ENCODE measurements at regions not wholly inside any gene's neighbourhood (a gene's known extent, or its start where the extent isn't known, plus 50 kb on each side); places are given as distances from the start of the nearest gene placed in this dataset.

DNA sequence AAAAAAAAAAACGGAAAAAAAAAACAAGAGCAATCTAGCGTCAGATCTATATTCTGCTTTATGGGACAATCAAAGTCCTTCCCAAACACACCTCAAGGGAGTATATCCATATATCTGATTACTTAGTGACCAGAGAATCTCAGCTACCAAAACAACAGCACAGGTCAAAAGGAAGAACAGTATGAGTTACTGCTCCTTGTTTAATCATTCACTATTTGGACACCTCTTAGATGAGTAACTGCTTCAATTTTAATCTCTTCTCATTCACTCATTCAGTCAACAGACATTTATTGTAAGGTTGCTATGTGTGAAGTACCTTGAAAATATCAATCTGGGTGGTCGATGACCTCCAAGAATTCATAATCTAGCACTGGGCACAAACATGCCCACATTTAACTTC, 193.2 kb downstream of the IRS2 start:
- no peak overlapping the region for H3K27ac ChIP-seq

DNA sequence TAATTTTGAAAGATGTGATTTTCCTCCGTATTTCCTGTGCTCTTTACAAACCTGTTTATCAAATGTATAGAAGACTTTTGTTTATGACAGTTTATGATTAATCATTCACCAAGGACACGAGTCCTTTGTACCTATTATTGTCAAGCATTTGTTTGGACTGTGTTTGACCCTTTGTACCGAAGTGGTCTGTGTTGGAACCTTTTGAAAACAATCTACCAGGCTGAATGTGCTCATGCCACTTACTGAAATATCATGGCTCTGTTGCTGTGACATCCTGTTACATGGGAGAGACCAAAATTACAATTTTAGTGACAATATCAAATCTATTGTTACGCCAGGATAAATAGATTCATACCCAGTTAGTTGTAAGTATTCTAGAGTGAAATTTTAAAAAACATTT, 193.6 kb downstream of the IRS2 start:
- H3K27me3 ChIP-seq, result no peaks in the 10 kb centered on the region
- no peaks in the 10 kb centered on the region for H3K36me3 ChIP-seq
- H3K9me3 ChIP-seq, result no peaks in the 10 kb centered on the region
- DNase-seq (ENCODE audit: low spot score), result no peak
- H3K4me3 ChIP-seq, result no peak overlapping the region
- no peaks in the 10 kb centered on the region for H3K4me1 ChIP-seq
- TF ChIP-seq, protein P1, sequence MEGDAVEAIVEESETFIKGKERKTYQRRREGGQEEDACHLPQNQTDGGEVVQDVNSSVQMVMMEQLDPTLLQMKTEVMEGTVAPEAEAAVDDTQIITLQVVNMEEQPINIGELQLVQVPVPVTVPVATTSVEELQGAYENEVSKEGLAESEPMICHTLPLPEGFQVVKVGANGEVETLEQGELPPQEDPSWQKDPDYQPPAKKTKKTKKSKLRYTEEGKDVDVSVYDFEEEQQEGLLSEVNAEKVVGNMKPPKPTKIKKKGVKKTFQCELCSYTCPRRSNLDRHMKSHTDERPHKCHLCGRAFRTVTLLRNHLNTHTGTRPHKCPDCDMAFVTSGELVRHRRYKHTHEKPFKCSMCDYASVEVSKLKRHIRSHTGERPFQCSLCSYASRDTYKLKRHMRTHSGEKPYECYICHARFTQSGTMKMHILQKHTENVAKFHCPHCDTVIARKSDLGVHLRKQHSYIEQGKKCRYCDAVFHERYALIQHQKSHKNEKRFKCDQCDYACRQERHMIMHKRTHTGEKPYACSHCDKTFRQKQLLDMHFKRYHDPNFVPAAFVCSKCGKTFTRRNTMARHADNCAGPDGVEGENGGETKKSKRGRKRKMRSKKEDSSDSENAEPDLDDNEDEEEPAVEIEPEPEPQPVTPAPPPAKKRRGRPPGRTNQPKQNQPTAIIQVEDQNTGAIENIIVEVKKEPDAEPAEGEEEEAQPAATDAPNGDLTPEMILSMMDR (IDR thresholded peaks at IDR 0.05), result no peak
- H3K27ac ChIP-seq, result no peak overlapping the region

More for the DNA sequence above, 193.2 kb downstream of the IRS2 start:
- H3K9me3 ChIP-seq, result no peaks in the 10 kb centered on the region
- no peak for DNase-seq (ENCODE audit: low spot score)
- no peak overlapping the region for H3K4me3 ChIP-seq
- H3K36me3 ChIP-seq, result no peaks in the 10 kb centered on the region
- H3K4me1 ChIP-seq, result no peaks in the 10 kb centered on the region
- TF ChIP-seq, protein P1 (IDR thresholded peaks at IDR 0.05), result no peak
- H3K27me3 ChIP-seq, result no peaks in the 10 kb centered on the region

DNA sequence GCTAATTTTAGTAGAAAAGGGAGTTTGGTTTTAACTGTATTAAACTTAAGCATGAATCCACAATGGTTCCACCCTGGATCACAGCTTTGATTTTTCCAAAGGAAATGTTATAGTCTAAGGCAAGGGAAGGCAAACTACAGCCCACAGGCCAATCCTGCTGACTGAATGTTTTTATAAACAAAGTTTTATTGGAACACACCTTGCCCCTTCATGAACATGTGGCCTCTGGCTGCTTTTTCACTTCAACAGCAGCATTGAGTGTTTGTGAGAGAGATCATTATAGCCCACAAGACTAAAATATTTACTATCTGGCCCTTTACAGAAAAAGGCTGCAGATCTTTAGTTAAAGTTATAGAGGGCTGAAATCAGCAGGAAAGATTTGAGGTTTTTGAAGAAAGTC, 198.7 kb downstream of the IRS2 start:
- H3K27ac ChIP-seq, result no peak overlapping the region
- H3K27me3 ChIP-seq, result no peaks in the 10 kb centered on the region
- no peak for DNase-seq (ENCODE audit: low spot score)
- no peaks in the 10 kb centered on the region for H3K4me1 ChIP-seq
- TF ChIP-seq, protein P1 (IDR thresholded peaks at IDR 0.05), result no peak
- H3K36me3 ChIP-seq, result no peaks in the 10 kb centered on the region
- no peaks in the 10 kb centered on the region for H3K9me3 ChIP-seq
- no peak overlapping the region for H3K4me3 ChIP-seq

DNA sequence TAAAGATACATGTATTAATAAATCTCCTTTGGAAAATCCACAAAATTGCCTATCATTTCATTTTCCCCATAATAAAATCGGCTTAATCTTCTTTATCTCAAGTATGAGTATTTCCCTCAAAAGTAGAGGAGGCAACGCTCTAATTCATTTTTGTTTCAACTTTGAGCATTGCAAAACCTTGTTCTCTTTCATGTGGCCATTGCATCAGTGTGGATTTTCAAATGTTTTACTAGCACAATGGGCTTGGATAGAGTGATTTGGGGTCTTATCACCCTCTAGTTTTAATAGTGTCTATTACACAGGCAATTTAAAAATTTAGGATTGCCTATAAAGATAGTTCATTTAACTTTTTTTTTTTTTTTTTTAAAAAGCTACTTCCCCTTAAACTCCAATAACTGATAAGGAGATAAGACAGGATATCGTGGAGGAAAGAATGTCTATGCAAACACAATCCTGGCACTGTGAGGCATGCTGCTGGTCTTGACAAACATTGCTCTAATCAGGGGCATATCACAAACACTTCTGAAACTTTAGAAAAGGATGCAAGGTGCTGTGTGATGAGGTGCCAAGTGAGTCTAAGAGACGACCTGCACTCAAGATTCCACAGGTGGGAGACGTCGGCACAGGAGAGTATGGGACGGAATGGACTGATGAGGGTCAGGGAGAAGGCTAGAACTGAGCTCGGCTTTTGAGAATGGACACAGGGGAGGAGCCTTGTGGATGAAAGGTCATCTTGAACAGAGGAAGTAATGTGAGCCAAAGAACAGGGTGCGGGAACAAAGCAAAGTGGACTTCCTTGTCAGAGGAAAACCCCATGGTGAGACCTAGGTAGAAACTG, 199.7 kb downstream of the IRS2 start:
- Histone ChIP-seq H3K9me3 (no peaks in the 10 kb centered on the region), H3K36me3 (no peaks in the 10 kb centered on the region), H3K4me1 (no peaks in the 10 kb centered on the region), H3K27me3 (no peaks in the 10 kb centered on the region), H3K4me3 (no peak overlapping the region), H3K27ac (no peak overlapping the region)
- no peak for DNase-seq (ENCODE audit: low spot score)
- TF ChIP-seq, protein P1 (IDR thresholded peaks at IDR 0.05), result no peak

DNA sequence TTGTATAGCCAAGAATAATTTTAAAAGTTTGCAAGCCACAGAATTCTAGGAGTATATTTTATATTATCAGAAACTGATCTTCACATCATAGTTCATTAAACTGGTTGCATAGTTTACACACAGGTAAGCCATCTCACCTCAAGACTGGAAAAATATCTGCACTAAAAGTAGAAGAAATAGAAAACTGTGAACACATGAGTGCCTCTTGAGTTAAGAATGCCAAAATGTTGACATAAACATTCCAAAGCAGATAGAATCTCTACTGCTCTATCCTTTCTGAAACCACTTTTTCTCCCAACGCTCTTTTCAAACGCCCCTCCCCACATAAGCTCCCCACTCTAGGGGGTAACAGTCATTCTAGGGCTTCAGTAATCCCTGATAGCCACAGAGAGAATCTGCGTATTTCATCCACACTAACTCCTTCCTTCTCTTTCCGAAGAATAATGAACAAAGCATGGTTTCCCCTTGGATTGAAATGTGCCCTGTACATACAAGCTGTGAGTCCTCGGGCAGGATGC, 201.5 kb downstream of the IRS2 start:
- no peak for DNase-seq (ENCODE audit: low spot score)
- TF ChIP-seq, protein P1 (IDR thresholded peaks at IDR 0.05), result no peak

More for the DNA sequence above, 201.5 kb downstream of the IRS2 start:
- H3K27ac ChIP-seq, result no peak overlapping the region
- H3K4me1 ChIP-seq, result no peaks in the 10 kb centered on the region
- H3K9me3 ChIP-seq, result no peaks in the 10 kb centered on the region
- H3K27me3 ChIP-seq, result no peaks in the 10 kb centered on the region
- H3K4me3 ChIP-seq, result no peak overlapping the region
- no peaks in the 10 kb centered on the region for H3K36me3 ChIP-seq
